Upper lobe of left lung (tissue), 4 donors: ENCODE measurements at regions not wholly inside any gene's neighbourhood (a gene's known extent, or its start where the extent isn't known, plus 50 kb on each side); places are given as distances from the start of the nearest gene placed in this dataset.

ENCODE experiments used
- POLR2A ChIP-seq, 4 donors: fragments of 450-650 bp; IDR thresholded peaks; one replicate each; pipeline ENCODE4 v1.5.1; 2016 to 2017; ENCODE audit warnings: antibody characterized with exemption in 4 of 4, mild to moderate bottlenecking in 2 of 4
- POLR2AphosphoS5 ChIP-seq, 2 donors: sonication (generic); formaldehyde crosslinking; IDR thresholded peaks; one replicate each; pipeline ENCODE4 v1.5.1; 2017; ENCODE audit warnings: antibody characterized with exemption in 2 of 2
- TF ChIP-seq, protein P1 (sequence below), 6 experiments: fragments of 450-650 bp in 4 of 6; fragments of 200-600 bp in 2 of 6; sonication (generic) in 2 of 6; IDR thresholded peaks; one replicate each; pipeline ENCODE4 v1.5.1; 2016 to 2019; ENCODE audit warnings: antibody characterized with exemption in 6 of 6

DNA sequence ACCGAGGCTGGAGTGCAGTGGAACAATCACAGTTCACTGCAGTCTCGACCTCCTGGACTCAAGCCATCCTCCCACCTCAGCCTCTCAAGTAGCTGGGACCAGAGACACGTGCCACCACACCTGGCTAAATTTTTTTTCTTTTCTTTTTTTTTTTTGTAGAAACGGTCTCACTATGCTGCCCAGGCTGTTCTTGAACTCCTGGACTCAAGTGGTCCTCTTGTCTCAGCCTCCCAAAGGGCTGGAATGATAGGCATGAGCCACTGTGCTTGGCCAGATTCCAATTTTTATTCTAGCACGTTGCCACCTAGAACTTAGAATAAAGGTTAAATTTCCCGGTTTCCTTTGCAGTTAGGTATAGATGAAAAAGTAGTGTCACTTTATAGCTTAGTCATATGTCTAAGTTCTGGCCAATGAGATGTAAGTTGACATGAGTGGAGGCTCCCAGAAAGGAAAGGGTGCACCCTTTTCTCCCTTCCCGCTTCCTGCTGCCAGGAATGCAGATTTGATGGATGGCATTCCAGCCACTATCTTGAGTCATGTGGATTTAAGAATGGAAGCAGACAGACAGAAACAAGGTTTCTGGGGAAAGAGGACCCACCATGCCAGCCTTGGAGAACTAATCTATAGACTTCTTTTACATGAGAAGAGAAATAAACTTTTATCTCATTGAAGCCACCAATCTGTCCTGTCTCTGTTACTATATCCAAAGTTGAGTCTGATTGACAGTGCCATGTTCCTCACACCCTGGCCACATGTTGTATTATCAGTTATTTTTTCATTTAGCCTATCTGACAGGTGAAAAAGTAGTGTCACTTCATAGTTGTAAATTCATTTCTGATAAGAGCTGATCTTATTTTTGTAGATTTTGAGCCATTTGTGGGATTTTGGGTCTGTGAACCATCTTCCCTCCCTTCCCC lies 60.6 kb upstream of the NCOA3 start:
- TF ChIP-seq, protein P1, sequence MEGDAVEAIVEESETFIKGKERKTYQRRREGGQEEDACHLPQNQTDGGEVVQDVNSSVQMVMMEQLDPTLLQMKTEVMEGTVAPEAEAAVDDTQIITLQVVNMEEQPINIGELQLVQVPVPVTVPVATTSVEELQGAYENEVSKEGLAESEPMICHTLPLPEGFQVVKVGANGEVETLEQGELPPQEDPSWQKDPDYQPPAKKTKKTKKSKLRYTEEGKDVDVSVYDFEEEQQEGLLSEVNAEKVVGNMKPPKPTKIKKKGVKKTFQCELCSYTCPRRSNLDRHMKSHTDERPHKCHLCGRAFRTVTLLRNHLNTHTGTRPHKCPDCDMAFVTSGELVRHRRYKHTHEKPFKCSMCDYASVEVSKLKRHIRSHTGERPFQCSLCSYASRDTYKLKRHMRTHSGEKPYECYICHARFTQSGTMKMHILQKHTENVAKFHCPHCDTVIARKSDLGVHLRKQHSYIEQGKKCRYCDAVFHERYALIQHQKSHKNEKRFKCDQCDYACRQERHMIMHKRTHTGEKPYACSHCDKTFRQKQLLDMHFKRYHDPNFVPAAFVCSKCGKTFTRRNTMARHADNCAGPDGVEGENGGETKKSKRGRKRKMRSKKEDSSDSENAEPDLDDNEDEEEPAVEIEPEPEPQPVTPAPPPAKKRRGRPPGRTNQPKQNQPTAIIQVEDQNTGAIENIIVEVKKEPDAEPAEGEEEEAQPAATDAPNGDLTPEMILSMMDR (IDR thresholded peaks at IDR 0.05), result no peak
- TF ChIP-seq POLR2AphosphoS5 (IDR thresholded peaks at IDR 0.05) (no peak), POLR2A (IDR thresholded peaks at IDR 0.05) (no peak)
